ENCODE measurements at regions not wholly inside any gene's neighbourhood (a gene's known extent, or its start where the extent isn't known, plus 50 kb on each side); places are given as distances from the start of the nearest gene placed in this dataset.

GRCh38 chr21:35328856-35329455 lies 279.9 kb upstream of the RUNX1 start:
- no peak overlapping the region for H2AFZ ChIP-seq (ENCODE audit: insufficient read depth, low read depth, low read length, poor library complexity, severe bottlenecking)
- H4K20me1 ChIP-seq (ENCODE audit: insufficient read depth, low read length), result no peaks in the 10 kb centered on the region
- Mint-ChIP-seq H3K4me3 (no peak overlapping the region), H3K27ac (no peak overlapping the region), H3K4me1 (no peaks in the 10 kb centered on the region), H3K27me3 (ENCODE audit: low read depth in 3 of 3) (peaks cover 1 to 10% (median 5%) of the 10 kb centered on the region in 3 donors), H3K36me3 (no peaks in the 10 kb centered on the region), H3K9me3 (peaks cover 0 to 1% (median 0%) of the 10 kb centered on the region in 7 donors)
- H3K79me2 ChIP-seq (ENCODE audit: insufficient read depth, low read length), result no peaks in the 10 kb centered on the region
- WGBS (ENCODE audit: insufficient coverage), result 93% methylated on average over 3 of the region's 6 CpGs
- H3K4me3 ChIP-seq (replicated peaks in 1 of 3; ENCODE audit: low read depth in 2 of 3, low read length in 3 of 3), result no peak overlapping the region
- no peak for DNase-seq
- no peaks in the 10 kb centered on the region for H3K27me3 ChIP-seq (ENCODE audit: control insufficient read depth in 2 of 2, insufficient read depth in 2 of 2, low read length in 2 of 2)
- H3K9ac ChIP-seq (ENCODE audit: insufficient read depth, low read length, poor library complexity, severe bottlenecking), result no peak overlapping the region
- no peaks in the 10 kb centered on the region for H3K36me3 ChIP-seq (replicated peaks in 1 of 2; ENCODE audit: control insufficient read depth in 1 of 2, insufficient read depth in 2 of 2, low read length in 2 of 2)
- no peaks in the 10 kb centered on the region for H3K9me3 ChIP-seq (replicated peaks in 1 of 2; ENCODE audit: control insufficient read depth in 1 of 2, insufficient read depth in 1 of 2, low read length in 2 of 2)
- no peak overlapping the region for H3K4me2 ChIP-seq (replicated peaks; ENCODE audit: extremely low read depth, low read length, poor library complexity, severe bottlenecking)
- no peak overlapping the region for H3K27ac ChIP-seq (ENCODE audit: low read depth in 1 of 2, low read length in 2 of 2)
- intact Hi-C loops (cut with micrococcal nuclease), result no loop called here
- TF ChIP-seq CTCF (IDR thresholded peaks at IDR 0.05), result no peak
- H3K4me1 ChIP-seq (ENCODE audit: control insufficient read depth in 1 of 2, insufficient read depth in 2 of 2, low read length in 2 of 2), result no peaks in the 10 kb centered on the region

GRCh38 chr21:35326677-35327076 lies 277.6 kb upstream of the RUNX1 start:
- Histone ChIP-seq H3K36me3 (replicated peaks in 1 of 2; ENCODE audit: control insufficient read depth in 1 of 2, insufficient read depth in 2 of 2, low read length in 2 of 2) (no peaks in the 10 kb centered on the region), H3K79me2 (ENCODE audit: insufficient read depth, low read length) (no peaks in the 10 kb centered on the region), H3K4me2 (replicated peaks; ENCODE audit: extremely low read depth, low read length, poor library complexity, severe bottlenecking) (no peak overlapping the region), H3K27ac (ENCODE audit: low read depth in 1 of 2, low read length in 2 of 2) (no peak overlapping the region), H4K20me1 (ENCODE audit: insufficient read depth, low read length) (no peaks in the 10 kb centered on the region), H3K4me1 (ENCODE audit: control insufficient read depth in 1 of 2, insufficient read depth in 2 of 2, low read length in 2 of 2) (no peaks in the 10 kb centered on the region), H3K27me3 (ENCODE audit: control insufficient read depth in 2 of 2, insufficient read depth in 2 of 2, low read length in 2 of 2) (no peaks in the 10 kb centered on the region), H2AFZ (ENCODE audit: insufficient read depth, low read depth, low read length, poor library complexity, severe bottlenecking) (no peak overlapping the region), H3K4me3 (replicated peaks in 1 of 3; ENCODE audit: low read depth in 2 of 3, low read length in 3 of 3) (no peak overlapping the region), H3K9ac (ENCODE audit: insufficient read depth, low read length, poor library complexity, severe bottlenecking) (no peak overlapping the region), H3K9me3 (replicated peaks in 1 of 2; ENCODE audit: control insufficient read depth in 1 of 2, insufficient read depth in 1 of 2, low read length in 2 of 2) (no peaks in the 10 kb centered on the region)
- H3K36me3 Mint-ChIP-seq, result no peaks in the 10 kb centered on the region
- no peak for TF ChIP-seq CTCF (IDR thresholded peaks at IDR 0.05)
- no peak for DNase-seq
- H3K4me1 Mint-ChIP-seq, result no peaks in the 10 kb centered on the region
- H3K27ac Mint-ChIP-seq, result no peak overlapping the region
- WGBS (ENCODE audit: insufficient coverage), result no CpG with 5 or more reads among the region's 2 CpGs
- intact Hi-C loops (cut with micrococcal nuclease), result no loop called here
- H3K27me3 Mint-ChIP-seq (ENCODE audit: low read depth in 3 of 3), result peaks cover 0 to 9% (median 5%) of the 10 kb centered on the region in 3 donors
- H3K4me3 Mint-ChIP-seq, result no peak overlapping the region
- no peaks in the 10 kb centered on the region for H3K9me3 Mint-ChIP-seq

All from CD14-positive monocyte (primary cell).